Vagina (tissue), 2 donors: ENCODE measurements at regions not wholly inside any gene's neighbourhood (a gene's known extent, or its start where the extent isn't known, plus 50 kb on each side); places are given as distances from the start of the nearest gene placed in this dataset.

Experiments used
- DNase-seq, 2 donors: peaks; one replicate each; pipeline ENCODE4 v3.0.0-alpha.2; 2017; ENCODE audit errors: extremely low spot score in 2 of 2
- H3K27ac ChIP-seq: fragments of 200-600 bp; sonication (generic); one replicate; pipeline ENCODE4 v1.5.1; 2019
- H3K27me3 ChIP-seq: fragments of 200-600 bp; sonication (generic); one replicate; pipeline ENCODE4 v1.5.1; 2019
- H3K36me3 ChIP-seq, 2 donors: fragments of 200-600 bp; sonication (generic); one replicate each; pipeline ENCODE4 v1.5.1; 2017 to 2019
- H3K4me1 ChIP-seq: fragments of 200-600 bp; sonication (generic); one replicate; pipeline ENCODE4 v1.5.1; 2019
- H3K4me3 ChIP-seq, 2 donors: fragments of 200-600 bp; sonication (generic); 1 replicate in 1 of 2; 2 replicates in 1 of 2; pipeline ENCODE4 v1.5.1; 2016 to 2019
- H3K9me3 ChIP-seq: fragments of 200-600 bp; sonication (generic); one replicate; pipeline ENCODE4 v1.5.1; 2019
- POLR2A ChIP-seq, 2 donors: fragments of 450-650 bp; IDR thresholded peaks; one replicate each; pipeline ENCODE4 v1.6.1; 2017; ENCODE audit warnings: antibody characterized with exemption in 2 of 2, mild to moderate bottlenecking in 2 of 2, moderate library complexity in 2 of 2
- POLR2AphosphoS5 ChIP-seq, 2 donors: sonication (generic); formaldehyde crosslinking; IDR thresholded peaks; one replicate each; pipeline ENCODE4 v1.9.0; 2017; ENCODE audit warnings: antibody characterized with exemption in 2 of 2, mild to moderate bottlenecking in 2 of 2, low read depth in 1 of 2; ENCODE audit not compliant: insufficient read depth in 1 of 2
- intact Hi-C: fragments of 100-400 bp; cut with DNase I; formaldehyde crosslinking; loops from one replicate; pipeline ENCODE4 v1.15.1; 2023
- TF ChIP-seq, protein P1 (sequence below), 3 experiments: fragments of 450-650 bp in 2 of 3; fragments of 200-600 bp in 1 of 3; sonication (generic) in 1 of 3; IDR thresholded peaks; one replicate each; pipeline ENCODE4 v1.5.1; 2017 to 2019; ENCODE audit warnings: antibody characterized with exemption in 3 of 3, mild to moderate bottlenecking in 2 of 3, moderate library complexity in 2 of 3

DNA sequence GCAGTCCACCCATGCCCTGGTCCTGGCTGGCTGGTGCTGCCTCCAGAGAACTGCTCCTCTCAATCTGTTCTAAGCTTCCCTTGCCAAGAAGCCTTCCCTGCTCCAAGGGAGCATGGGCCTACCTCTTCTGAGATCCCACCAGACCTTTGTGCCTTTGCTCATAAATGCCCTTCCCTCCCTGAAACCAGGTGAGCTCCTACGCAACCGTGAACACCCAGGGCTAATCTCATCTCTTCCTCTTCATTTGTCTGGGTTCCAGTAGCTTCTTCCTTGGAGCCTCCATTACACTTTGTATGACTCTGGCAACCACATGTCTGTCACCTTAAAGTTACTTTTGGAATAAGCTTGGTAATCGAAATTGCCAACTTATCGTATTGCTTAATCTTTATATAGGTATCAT, 270.6 kb downstream of the PBX3 start:
- Histone ChIP-seq H3K4me3 (no peak overlapping the region), H3K36me3 (no peaks in the 10 kb centered on the region), H3K27me3 (no peaks in the 10 kb centered on the region), H3K27ac (no peak overlapping the region), H3K4me1 (no peaks in the 10 kb centered on the region), H3K9me3 (no peaks in the 10 kb centered on the region)
- TF ChIP-seq POLR2AphosphoS5 (IDR thresholded peaks at IDR 0.05; ENCODE audit: insufficient read depth in 1 of 2, low read depth in 1 of 2) (no peak), POLR2A (IDR thresholded peaks at IDR 0.05) (no peak)
- TF ChIP-seq, protein P1, sequence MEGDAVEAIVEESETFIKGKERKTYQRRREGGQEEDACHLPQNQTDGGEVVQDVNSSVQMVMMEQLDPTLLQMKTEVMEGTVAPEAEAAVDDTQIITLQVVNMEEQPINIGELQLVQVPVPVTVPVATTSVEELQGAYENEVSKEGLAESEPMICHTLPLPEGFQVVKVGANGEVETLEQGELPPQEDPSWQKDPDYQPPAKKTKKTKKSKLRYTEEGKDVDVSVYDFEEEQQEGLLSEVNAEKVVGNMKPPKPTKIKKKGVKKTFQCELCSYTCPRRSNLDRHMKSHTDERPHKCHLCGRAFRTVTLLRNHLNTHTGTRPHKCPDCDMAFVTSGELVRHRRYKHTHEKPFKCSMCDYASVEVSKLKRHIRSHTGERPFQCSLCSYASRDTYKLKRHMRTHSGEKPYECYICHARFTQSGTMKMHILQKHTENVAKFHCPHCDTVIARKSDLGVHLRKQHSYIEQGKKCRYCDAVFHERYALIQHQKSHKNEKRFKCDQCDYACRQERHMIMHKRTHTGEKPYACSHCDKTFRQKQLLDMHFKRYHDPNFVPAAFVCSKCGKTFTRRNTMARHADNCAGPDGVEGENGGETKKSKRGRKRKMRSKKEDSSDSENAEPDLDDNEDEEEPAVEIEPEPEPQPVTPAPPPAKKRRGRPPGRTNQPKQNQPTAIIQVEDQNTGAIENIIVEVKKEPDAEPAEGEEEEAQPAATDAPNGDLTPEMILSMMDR (IDR thresholded peaks at IDR 0.05), result no peak
- no peak for DNase-seq
- intact Hi-C loops, result no loop called here

DNA sequence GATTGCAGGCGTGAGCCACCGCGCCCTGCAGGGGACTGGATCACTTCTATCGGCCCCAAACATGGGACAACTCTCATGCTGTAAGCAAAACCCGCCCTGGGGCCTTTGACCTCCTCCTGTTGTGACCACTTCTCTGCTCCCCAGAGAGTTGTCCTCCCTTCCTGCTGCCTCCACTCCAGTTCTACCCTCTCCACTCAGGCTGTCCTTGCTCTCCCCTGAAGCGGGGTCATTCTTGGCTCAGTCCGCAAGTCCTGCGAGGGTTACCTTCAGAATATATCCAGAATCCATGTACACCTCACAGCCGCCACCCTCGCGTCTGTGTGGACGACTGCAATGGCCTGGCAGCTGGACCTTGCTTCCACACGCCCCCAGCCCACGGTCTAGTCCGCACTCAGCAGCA, 273.7 kb downstream of the PBX3 start:
- H3K9me3 ChIP-seq, result no peaks in the 10 kb centered on the region
- H3K4me3 ChIP-seq, result no peak overlapping the region
- no peaks in the 10 kb centered on the region for H3K36me3 ChIP-seq
- no peaks in the 10 kb centered on the region for H3K27me3 ChIP-seq
- no peak for TF ChIP-seq POLR2A (IDR thresholded peaks at IDR 0.05)
- TF ChIP-seq, protein P1 (IDR thresholded peaks at IDR 0.05), result no peak
- no peak for TF ChIP-seq POLR2AphosphoS5 (IDR thresholded peaks at IDR 0.05; ENCODE audit: insufficient read depth in 1 of 2, low read depth in 1 of 2)
- intact Hi-C loops, result no loop called here
- H3K4me1 ChIP-seq, result no peaks in the 10 kb centered on the region
- DNase-seq, result no peak
- H3K27ac ChIP-seq, result no peak overlapping the region

DNA sequence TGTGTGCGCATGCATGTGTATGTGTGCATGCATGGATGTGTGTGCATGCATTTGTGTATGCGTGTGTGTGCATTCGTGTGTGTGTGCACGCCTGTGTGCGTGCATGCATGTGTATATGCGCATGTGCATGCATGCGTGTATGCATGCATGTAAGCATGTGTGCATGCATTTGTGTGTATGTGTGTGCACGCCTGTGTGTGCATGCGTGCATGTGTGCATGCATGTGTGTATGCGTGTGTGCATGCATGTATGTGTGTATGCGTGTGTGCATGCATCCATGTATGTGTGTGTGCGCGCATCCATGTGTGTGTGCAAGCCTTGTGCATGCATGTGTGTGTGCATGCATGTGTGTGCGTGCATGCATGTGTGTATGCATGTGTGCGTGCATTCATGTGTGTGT, 276.8 kb downstream of the PBX3 start:
- Histone ChIP-seq H3K4me1 (no peaks in the 10 kb centered on the region), H3K27me3 (no peaks in the 10 kb centered on the region), H3K4me3 (no peak overlapping the region), H3K27ac (no peak overlapping the region), H3K9me3 (no peaks in the 10 kb centered on the region), H3K36me3 (no peaks in the 10 kb centered on the region)
- no peak for DNase-seq
- intact Hi-C loops, result no loop called here
- TF ChIP-seq, protein P1 (IDR thresholded peaks at IDR 0.05), result no peak
- no peak for TF ChIP-seq POLR2AphosphoS5 (IDR thresholded peaks at IDR 0.05; ENCODE audit: insufficient read depth in 1 of 2, low read depth in 1 of 2)
- no peak for TF ChIP-seq POLR2A (IDR thresholded peaks at IDR 0.05)

DNA sequence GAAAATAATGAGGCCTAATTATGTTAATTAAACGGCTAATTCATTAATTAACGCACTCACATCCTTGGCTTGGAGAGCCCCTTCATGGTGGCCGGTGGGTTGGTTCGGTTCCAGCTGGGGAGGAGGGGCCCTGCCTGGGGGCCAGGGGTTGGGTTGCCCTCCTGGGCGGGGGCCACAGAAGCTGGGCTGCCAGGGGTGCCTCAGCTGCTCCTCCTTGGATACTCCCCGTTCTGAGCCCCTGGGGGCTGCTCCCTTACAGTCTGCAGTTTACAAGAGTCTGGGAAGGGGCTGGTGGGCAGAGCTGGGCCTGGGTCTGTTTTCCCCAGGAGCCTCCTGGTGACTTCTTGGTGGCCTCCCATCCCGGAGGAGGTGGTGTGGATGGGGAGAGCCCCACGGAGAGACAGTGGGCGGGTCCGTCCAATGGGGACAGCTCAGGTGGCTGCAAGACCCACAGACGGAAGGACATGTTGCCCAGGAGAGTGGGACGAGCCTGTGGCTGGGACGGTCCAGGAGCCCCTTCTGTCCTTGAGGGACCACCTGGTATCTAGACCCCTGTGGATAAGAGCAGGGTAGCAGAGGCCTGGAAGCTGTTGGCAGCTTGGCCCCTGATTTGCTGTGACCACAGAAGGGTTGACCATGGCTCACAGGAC, 277.5 kb downstream of the PBX3 start:
- H3K36me3 ChIP-seq, result no peaks in the 10 kb centered on the region

DNA sequence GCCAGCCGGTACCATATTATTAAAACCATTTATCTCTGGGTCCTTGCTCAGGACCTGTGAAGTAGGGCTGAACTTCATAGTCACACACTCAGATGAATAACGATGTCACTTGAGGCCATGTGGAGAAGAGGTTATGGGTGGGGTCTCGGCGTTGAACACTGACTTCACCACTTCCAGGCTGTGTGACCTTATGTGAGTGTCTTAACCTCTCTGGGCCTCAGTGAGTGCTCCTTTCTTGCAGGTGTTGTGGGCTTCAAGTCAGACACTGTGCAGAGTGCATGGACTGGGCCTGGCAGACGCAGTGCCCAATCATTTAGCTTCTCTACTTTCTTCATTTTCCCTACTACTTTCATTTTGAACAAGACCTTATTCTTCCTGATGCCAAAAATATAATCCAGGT, 278.8 kb downstream of the PBX3 start:
- no peaks in the 10 kb centered on the region for H3K4me1 ChIP-seq
- H3K9me3 ChIP-seq, result no peaks in the 10 kb centered on the region
- no peak overlapping the region for H3K27ac ChIP-seq
- TF ChIP-seq POLR2A (IDR thresholded peaks at IDR 0.05) (no peak), POLR2AphosphoS5 (IDR thresholded peaks at IDR 0.05; ENCODE audit: insufficient read depth in 1 of 2, low read depth in 1 of 2) (no peak)
- TF ChIP-seq, protein P1 (IDR thresholded peaks at IDR 0.05), result no peak
- H3K4me3 ChIP-seq, result no peak overlapping the region
- DNase-seq, result no peak
- no peaks in the 10 kb centered on the region for H3K36me3 ChIP-seq
- H3K27me3 ChIP-seq, result no peaks in the 10 kb centered on the region
- intact Hi-C loops, result no loop called here

More for the DNA sequence above, 277.5 kb downstream of the PBX3 start:
- H3K27ac ChIP-seq, result no peak overlapping the region
- intact Hi-C loops, result no loop called here
- no peaks in the 10 kb centered on the region for H3K4me1 ChIP-seq
- no peak for TF ChIP-seq POLR2A (IDR thresholded peaks at IDR 0.05)
- TF ChIP-seq, protein P1 (IDR thresholded peaks at IDR 0.05), result no peak
- TF ChIP-seq POLR2AphosphoS5 (IDR thresholded peaks at IDR 0.05; ENCODE audit: insufficient read depth in 1 of 2, low read depth in 1 of 2), result no peak
- DNase-seq, result no peak
- no peaks in the 10 kb centered on the region for H3K27me3 ChIP-seq
- H3K4me3 ChIP-seq, result no peak overlapping the region
- no peaks in the 10 kb centered on the region for H3K9me3 ChIP-seq
